ENCODE measurements at regions not wholly inside any gene's neighbourhood (a gene's known extent, or its start where the extent isn't known, plus 50 kb on each side); places are given as distances from the start of the nearest gene placed in this dataset.

- TF ChIP-seq CTCF (IDR thresholded peaks at IDR 0.05; ENCODE audit: insufficient read depth, low read depth, low read length) (no peak), EZH2 (IDR thresholded peaks at IDR 0.05; ENCODE audit: insufficient read depth, low read length) (no peak)
These were observed 275.3 kb downstream of the METTL15 start for GRCh38 chr11:28383456-28383855.
